Osteoblast (primary cell): ENCODE measurements at regions not wholly inside any gene's neighbourhood (a gene's known extent, or its start where the extent isn't known, plus 50 kb on each side); places are given as distances from the start of the nearest gene placed in this dataset.

Experiments
- DNase-seq: peaks from one replicate; pipeline ENCODE4 v3.0.0; 2011; ENCODE audit warnings: low spot score, mixed read lengths; ENCODE audit not compliant: insufficient read length; ENCODE audit errors: missing footprints
- H2AFZ ChIP-seq: 2 replicates; pipeline ENCODE4 v1.6.0; 2011; ENCODE audit warnings: mild to moderate bottlenecking, low read length
- H3K27ac ChIP-seq: 2 replicates; pipeline ENCODE4 v1.5.1; 2011; ENCODE audit warnings: mild to moderate bottlenecking, low read depth, low read length, moderate library complexity
- H3K27me3 ChIP-seq: 2 replicates; pipeline ENCODE4 v1.6.0; 2012; ENCODE audit warnings: mild to moderate bottlenecking, control low read depth, inconsistent platforms, low read length, moderate library complexity; ENCODE audit not compliant: insufficient read depth
- H3K36me3 ChIP-seq: 2 replicates; pipeline ENCODE4 v1.5.1; 2011; ENCODE audit warnings: mild to moderate bottlenecking, low read length, control low read depth, moderate library complexity; ENCODE audit not compliant: insufficient read depth
- H3K4me1 ChIP-seq: 2 replicates; pipeline ENCODE4 v1.5.1; 2011; ENCODE audit warnings: mild to moderate bottlenecking, low read length, control low read depth, moderate library complexity; ENCODE audit not compliant: insufficient read depth
- H3K4me2 ChIP-seq: 2 replicates; pipeline ENCODE4 v1.6.0; 2011; ENCODE audit warnings: mild to moderate bottlenecking, low read length; ENCODE audit not compliant: insufficient read depth
- H3K4me3 ChIP-seq: fragments of 200-600 bp; sonication (generic); 3 replicates; pipeline ENCODE4 v1.5.1; 2012; ENCODE audit warnings: mild to moderate bottlenecking, low read length, inconsistent platforms; ENCODE audit not compliant: insufficient read depth
- H3K79me2 ChIP-seq: 2 replicates; pipeline ENCODE4 v1.6.0; 2012; ENCODE audit warnings: mild to moderate bottlenecking, low read length, control low read depth, inconsistent platforms; ENCODE audit not compliant: insufficient read depth
- H3K9me3 ChIP-seq: 2 replicates; pipeline ENCODE4 v1.5.1; 2011; ENCODE audit warnings: low read depth, low read length, control low read depth
- H4K20me1 ChIP-seq: 2 replicates; pipeline ENCODE4 v1.6.0; 2012; ENCODE audit warnings: mild to moderate bottlenecking, low read length, control low read depth; ENCODE audit not compliant: insufficient read depth
- CTCF ChIP-seq: IDR thresholded peaks from 2 replicates; pipeline ENCODE4 v1.5.1; 2011; ENCODE audit warnings: mild to moderate bottlenecking, low read depth, low read length, moderate library complexity; ENCODE audit errors: extremely low read depth

- Histone ChIP-seq H4K20me1 (no peaks in the 10 kb centered on the region), H3K36me3 (no peaks in the 10 kb centered on the region), H3K4me2 (no peak overlapping the region), H3K27ac (no peak overlapping the region), H3K4me3 (no peak overlapping the region), H2AFZ (no peak overlapping the region), H3K27me3 (peaks cover 52% of the 10 kb centered on the region), H3K9me3 (no peaks in the 10 kb centered on the region), H3K4me1 (no peaks in the 10 kb centered on the region), H3K79me2 (no peaks in the 10 kb centered on the region)
- no peak for DNase-seq
- no peak for TF ChIP-seq CTCF
Measured at GRCh38 chrX:39165773-39166172, 364.5 kb downstream of the MID1IP1 start.

DNA sequence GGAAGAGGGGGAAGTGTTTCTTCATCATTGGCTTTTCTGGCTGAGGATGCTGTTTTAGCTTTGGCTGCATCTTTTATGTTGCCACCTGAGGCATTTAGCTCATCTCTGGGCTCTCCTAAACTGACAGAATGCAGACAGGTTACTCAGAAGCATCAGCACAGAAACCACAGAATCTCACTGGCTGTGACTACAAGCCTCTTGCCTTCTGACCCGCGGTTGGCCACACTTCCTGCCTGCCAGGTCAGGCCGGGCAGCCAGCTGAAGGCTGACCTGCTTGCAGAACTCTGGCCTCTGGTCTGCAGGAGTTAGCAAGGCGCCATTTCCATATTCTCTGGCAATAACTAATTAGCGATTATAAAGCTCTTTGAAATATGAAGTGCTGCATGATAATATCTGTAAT, 366.5 kb downstream of the MID1IP1 start:
- no peak overlapping the region for H2AFZ ChIP-seq
- H3K9me3 ChIP-seq: no peaks in the 10 kb centered on the region
- peaks cover 54% of the 10 kb centered on the region for H3K27me3 ChIP-seq
- H3K4me3 ChIP-seq: no peak overlapping the region
- H3K79me2 ChIP-seq: no peaks in the 10 kb centered on the region
- no peaks in the 10 kb centered on the region for H3K36me3 ChIP-seq
- no peak overlapping the region for H3K4me2 ChIP-seq
- no peaks in the 10 kb centered on the region for H3K4me1 ChIP-seq
- no peak for DNase-seq
- no peak for TF ChIP-seq CTCF
- no peaks in the 10 kb centered on the region for H4K20me1 ChIP-seq
- no peak overlapping the region for H3K27ac ChIP-seq

DNA sequence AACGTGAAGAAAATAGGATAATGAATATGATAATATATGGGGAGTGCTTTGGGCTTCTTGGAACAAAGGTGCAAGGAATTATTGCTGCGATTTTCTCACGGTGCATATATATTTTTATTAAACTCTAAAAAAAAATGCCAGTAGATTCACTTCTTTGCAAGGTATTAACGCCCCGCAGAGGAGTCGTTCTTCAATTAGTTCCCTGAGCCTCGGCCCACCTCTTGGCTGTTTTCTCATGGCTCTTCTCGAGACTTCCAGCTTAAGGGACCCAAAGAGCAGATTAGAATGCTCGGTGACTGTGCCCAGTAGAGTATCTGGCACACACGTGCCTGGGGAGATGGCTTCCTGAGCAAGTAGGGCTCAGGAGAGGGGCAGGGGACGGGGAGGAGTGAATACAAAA, 367.4 kb downstream of the MID1IP1 start:
- no peak for TF ChIP-seq CTCF
- Histone ChIP-seq H2AFZ (no peak overlapping the region), H3K36me3 (no peaks in the 10 kb centered on the region), H4K20me1 (no peaks in the 10 kb centered on the region), H3K4me2 (no peak overlapping the region), H3K9me3 (no peaks in the 10 kb centered on the region), H3K79me2 (no peaks in the 10 kb centered on the region), H3K27ac (no peak overlapping the region), H3K4me1 (no peaks in the 10 kb centered on the region), H3K4me3 (no peak overlapping the region), H3K27me3 (peaks cover 47% of the 10 kb centered on the region)
- no peak for DNase-seq

GRCh38 chrX:39169976-39170375, 368.7 kb downstream of the MID1IP1 start:
- Histone ChIP-seq H3K9me3 (no peaks in the 10 kb centered on the region), H2AFZ (no peak overlapping the region), H3K36me3 (no peaks in the 10 kb centered on the region), H3K27me3 (peaks cover 48% of the 10 kb centered on the region), H3K27ac (no peak overlapping the region), H3K79me2 (no peaks in the 10 kb centered on the region), H4K20me1 (no peaks in the 10 kb centered on the region), H3K4me1 (no peaks in the 10 kb centered on the region), H3K4me3 (no peak overlapping the region), H3K4me2 (no peak overlapping the region)
- no peak for DNase-seq
- TF ChIP-seq CTCF: no peak
